Activated CD8-positive, alpha-beta memory T cell treated with anti-CD3 and anti-CD28 coated beads, Interleukin-2, amount 50 U/mL, for 1 hour (primary cell): ENCODE measurements at regions not wholly inside any gene's neighbourhood (a gene's known extent, or its start where the extent isn't known, plus 50 kb on each side); places are given as distances from the start of the nearest gene placed in this dataset.
"Not testable (repeated sequence)": the region's sequence is repeated elsewhere in the genome, so short reads cannot be mapped to it uniquely, and the experiment has no call there.

Source experiments
- DNase-seq: peaks from one replicate; pipeline ENCODE4 v3.0.0-alpha.2; 2020; ENCODE audit errors: extremely low read depth

- not testable (repeated sequence) for DNase-seq
Measured at GRCh38 chr11:3444420-3444744, 65.4 kb upstream of the ZNF195 start.

- DNase-seq: not testable (repeated sequence)
Measured at GRCh38 chr11:3443700-3444419, 64.9 kb upstream of the ZNF195 start.

- DNase-seq: not testable (repeated sequence)
Measured at GRCh38 chr11:3437441-3437840, 58.5 kb upstream of the ZNF195 start.

- DNase-seq: no peak
Measured at GRCh38 chr11:3434976-3435375, 56.0 kb upstream of the ZNF195 start.

GRCh38 chr11:3429191-3429590 lies 50.2 kb upstream of the ZNF195 start:
- DNase-seq: not testable (repeated sequence)
